Islet precursor cell (in vitro differentiated cells): ENCODE measurements at regions not wholly inside any gene's neighbourhood (a gene's known extent, or its start where the extent isn't known, plus 50 kb on each side); places are given as distances from the start of the nearest gene placed in this dataset.

Experiments used
- DNase-seq: peaks from one replicate; pipeline ENCODE4 v3.0.0-alpha.2; 2018

DNA sequence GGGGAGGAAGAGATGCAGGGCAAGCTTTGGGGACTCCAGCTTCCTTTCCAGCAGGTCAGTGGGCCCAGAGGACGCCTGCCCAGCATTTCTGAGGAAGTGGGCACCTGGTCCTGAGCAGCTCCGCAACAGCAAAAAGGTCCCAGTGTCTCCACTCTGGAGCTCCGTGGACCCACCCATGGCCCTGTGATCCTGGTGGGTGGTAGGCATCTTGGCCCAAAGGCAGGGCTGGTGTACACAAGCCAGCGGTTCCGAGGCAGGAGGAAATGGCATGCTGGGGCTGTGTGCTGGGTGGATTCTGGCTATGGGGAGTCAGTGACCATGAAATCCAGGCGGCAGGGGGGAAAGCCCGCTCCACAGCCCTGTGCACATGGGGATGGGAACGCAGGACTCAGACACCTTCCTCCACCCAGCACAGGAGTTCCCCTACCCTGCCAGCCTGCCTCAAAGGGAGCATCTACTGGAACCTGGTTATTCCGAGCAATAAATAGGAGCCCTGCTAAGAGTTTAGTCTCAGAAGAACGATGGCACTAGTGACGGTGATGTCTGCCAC, 206.0 kb downstream of the GLI2 start:
- DNase-seq: no peak

DNA sequence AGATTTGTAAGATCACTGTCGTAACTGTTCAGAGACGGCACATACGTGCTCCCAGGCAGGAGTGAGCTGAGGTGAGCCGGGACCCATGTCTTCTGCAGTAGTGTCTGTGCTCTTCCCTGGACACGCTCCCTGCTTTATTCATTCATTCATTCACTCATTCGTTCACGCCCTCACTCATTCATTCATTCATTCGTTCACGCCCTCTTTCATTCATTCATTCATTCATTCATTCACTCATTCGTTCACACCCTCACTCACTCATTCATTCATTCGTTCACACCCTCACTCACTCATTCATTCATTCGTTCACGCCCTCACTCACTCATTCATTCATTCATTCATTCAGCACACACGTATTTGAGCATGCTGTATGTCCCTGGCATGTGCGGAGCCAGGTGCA, 207.0 kb downstream of the GLI2 start:
- DNase-seq: no peak

DNA sequence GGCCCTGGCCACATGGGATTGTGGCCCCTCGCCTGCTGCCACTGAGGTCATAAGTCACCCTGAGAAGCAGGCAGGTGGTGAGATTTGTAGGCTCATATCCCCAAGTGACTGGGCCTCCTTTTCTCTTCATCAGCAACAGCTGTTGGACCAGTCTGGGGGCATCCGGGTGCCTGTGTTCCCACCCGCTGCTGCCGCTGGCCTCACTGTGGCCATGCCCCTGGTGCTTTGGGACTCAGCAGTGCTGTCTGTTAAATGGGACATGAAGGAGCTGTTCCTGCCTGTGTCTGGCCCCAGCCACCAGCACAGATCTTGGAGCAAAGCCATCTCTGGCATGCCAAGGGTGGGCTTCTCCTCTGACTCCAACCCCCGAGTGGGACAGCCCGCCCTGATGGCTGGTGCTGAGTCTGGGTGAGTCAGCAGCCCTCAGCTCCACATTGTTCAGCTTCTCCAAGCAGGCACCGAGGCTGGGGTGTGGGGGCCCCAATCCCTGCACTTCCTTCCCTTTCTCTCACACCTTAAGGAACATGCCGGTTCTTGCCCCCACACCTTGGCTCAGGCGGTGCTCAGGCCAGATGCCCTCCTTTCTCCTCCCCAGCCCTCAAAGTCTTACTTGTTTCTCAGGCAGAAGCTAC, 207.9 kb downstream of the GLI2 start:
- peak; percentile 65 for DNase-seq

DNA sequence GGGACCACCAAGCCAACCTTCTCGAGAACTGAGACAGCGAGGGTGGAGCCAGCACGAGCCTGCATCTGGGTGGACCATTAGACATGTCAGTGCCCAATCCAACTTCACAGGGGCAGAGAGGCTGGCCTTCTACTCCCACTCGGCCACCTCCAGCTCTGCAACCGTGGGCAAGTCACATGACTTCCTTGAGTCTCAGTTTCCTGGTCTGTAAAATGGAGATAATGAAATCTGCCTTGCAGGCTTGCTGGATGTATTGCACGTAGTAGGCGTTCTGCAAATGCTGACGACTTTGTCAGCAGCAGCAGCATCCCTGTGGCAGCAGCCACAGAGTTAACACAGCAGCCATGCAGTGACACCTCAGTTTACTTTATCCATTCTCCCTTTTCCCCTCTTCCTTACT, 208.9 kb downstream of the GLI2 start:
- no peak for DNase-seq

DNA sequence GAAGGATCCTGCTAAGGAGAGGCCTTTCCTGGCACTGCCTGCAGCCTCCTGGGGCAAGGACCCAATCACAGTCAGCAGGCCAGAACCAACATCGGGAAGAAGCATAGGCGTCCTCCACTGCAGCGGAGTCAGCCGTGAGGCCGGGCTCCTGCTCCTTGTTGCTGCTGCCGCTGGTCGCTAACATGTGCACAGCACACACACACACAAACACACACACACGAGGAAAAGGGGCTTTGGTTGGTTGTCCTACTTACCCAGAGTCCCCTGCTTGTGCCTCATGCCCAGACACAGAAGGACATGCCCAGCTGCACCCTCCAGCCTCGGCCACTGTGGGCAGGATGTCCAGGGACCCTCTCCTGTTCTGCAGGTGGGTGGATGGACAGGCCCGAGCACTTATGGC, 209.4 kb downstream of the GLI2 start:
- no peak for DNase-seq

DNA sequence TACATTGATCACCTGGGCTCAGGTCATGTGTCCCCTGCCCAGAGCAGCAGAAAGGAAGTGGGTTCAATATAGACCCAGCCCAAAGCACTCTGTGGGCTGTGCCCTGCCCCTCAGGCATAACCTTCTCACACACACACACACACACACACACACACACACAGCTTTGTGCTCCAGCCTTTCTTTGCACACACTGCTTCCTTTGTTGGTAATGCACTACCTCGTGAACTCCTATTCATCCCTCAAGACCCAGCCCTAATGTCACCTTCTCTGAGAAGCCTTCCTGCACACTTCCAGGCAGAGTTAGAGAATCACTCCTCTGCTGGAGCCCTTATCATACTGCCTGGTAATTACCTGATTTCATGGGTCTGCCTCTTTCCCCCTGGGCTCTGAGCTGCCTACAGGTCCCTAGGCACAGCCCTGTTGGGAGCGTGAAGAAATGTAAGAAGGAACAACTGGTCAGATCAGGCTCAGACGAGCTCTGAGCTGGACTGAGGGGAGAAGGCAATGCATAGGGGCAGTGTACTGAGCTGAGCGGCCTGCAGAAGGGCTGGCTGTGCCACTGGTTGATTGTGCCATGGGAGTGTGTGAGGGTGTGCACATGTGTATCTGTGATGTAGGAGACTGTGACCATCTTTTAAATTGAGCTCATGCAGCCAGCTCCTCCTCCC, 210.3 kb downstream of the GLI2 start:
- DNase-seq: peak; percentile 67

DNA sequence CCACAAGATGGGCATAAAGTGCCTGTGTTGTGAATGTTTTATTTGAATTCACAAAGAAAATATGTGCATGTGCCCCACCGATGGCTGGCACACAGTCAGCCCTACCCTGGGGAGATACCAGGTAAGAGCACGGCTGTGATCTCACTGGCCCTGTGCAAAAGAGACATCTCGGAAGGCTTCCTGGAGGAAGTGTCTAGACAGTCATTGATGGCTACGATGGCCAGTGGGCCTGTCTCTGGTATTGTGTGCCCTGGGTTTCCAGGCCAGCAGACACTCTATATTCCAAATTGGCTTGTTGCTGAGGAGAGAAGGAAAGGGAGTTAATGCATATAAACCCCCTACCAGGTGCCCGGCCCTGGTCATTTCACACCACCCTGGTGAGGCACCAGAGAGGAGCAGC, 211.7 kb downstream of the GLI2 start:
- no peak for DNase-seq

DNA sequence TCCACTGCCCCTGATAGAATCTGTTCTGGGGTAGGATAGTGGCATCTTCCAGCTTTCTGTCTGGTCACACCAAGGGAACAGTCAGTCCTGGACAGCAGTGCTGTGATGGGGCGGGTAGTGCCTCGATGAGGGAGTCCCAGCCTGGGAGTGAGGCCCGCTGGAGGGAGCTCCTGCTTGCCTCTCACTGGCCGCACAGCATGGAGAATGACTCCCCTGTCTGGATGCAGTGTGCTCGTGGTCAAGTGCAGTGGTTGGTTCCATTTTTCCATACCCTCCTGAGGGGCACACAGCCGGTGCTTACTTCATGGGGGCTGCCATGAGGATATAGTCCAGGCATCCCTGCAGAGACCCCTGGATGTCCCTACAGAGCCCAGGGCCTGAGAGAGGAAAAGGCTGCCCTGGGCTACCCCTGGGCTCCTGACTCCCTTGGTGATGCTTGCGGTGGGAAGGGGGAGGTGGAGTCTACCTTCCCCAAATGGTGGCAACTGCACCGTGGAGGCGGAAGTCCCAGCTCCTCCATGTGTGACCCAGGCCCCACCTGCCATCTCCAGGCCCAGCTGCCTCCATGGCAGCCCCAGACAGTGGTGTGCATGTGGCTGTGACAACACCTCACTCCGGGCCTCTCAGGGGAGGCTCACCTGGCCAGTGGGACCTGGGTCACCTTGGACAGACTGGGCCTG, 212.5 kb downstream of the GLI2 start:
- DNase-seq: no peak

DNA sequence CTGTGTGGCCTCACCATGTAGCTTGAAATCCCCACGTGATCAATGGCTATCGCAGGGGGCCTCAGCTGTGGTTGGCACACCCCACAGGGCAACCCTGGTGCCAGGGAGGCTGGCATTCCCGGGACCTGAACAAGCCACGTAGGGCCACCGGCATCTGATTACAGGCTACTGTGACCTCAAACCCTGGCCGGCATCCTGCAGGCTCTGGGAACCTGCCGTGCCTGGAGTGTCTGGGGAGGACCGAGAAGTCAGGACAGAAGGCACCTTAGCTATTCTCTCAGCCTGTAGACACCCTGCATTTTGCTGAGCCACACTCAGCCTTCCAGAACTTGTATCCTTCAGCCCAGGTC, 213.0 kb downstream of the GLI2 start:
- no peak for DNase-seq

DNA sequence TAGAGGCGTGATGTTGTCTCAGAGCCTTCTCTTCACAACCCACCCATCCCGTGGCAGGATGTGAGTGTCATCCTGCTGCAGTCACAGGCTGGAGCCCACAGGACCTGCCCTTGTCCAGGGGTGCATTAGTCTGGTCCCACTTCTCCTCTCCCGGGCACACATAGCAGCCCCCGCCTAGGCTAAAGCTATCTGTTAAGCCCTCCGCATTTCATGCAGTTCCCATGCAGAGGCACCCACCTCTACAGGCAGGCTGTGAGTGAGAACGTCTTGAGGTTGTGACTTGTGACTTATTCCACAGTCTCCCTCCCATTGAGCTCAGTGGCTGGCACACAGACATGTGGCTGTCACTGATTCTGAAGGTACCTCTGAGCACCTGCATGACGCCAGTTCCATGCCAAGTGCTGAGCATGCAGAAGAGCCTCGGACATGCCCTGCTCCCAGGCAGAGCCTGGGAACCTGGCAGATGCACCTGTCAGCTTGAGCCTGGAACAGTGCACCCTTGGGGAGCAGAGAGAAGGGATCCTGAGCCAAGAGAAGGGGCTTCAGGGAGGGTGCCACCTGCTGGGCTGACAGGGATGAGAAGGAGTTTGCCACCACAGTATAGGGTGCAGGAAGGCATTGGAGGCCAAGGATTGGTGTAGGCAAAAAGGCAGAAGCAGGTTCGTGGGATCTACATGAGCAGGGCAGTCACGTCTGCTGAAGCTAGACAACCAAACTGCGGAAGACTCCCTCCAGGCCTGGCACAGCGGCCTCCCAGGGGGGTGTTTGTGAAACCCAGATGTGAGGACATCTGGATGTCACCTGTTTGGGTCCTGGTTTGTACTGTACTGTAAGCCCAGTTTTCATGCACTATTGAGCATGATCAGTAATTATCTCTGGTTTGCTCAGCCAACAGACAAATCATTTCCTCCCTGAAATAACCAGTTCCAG, 213.6 kb downstream of the GLI2 start:
- DNase-seq: no peak

DNA sequence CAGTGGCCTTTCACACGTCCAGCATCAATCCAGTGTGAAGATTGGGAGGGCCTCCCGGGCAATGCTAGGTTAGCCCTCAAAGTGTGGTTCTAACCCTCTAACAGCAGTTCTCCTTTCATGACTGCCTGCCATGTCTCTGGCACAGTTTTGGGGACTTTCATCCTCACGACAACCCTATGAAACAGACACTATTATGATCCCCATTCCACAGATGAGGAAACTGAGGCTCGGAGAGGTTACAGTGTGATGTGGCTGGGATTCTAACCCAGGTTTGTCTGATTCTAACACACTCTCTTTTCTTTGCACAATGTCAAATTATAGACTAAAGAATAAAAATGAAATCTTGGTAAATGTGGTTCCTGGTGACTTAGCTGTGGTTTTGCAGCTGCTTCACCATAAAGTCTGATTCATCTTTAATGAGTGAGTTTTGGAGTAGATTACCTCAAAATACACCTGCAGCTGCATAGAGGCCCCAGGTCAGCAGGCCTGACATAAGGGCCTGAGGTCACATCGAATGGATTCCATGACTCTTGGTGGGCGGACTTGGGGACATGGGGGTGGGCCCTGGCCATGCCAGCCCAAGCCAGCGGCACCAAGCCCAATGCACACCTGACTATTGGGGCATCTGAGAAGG, 214.4 kb downstream of the GLI2 start:
- no peak for DNase-seq

DNA sequence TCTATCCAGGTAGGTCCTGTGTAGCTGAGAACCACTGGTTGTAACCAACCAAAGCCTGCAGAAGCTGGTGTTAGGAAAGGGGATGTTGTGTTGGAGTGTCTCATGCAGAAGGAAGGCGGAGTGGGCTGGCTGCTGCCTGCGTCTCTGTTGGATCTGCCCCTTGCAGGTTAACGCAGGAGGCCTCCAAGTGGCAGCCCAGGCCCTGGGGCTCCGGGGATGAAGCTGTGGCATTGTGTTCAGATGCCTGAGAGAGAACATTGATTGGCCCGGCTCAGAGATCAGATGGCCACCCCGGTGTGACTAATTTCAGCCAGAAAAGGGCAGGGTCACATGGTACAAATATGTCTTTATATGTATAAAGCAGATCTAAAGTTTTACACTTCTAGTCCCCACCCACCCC, 216.0 kb downstream of the GLI2 start:
- no peak for DNase-seq

DNA sequence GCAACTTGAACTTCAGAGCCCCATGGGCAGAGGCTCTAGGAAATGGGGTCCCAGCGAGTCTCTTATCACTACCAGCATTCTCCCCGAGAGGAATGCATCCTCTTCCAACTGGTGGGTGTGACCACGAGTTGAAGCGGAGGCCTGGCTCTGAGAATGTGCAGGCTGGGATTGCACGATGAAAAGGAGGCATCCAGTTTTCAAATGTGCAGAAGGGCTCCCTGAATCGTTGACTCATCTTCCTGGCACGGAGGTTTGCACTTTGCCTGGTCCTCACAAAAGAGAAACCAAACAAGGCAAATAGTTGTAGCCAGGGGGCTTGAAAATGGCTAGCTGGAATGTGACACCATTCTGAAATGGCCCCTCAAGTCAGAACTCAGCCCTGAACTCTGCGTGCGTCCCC, 216.7 kb downstream of the GLI2 start:
- DNase-seq: no peak

DNA sequence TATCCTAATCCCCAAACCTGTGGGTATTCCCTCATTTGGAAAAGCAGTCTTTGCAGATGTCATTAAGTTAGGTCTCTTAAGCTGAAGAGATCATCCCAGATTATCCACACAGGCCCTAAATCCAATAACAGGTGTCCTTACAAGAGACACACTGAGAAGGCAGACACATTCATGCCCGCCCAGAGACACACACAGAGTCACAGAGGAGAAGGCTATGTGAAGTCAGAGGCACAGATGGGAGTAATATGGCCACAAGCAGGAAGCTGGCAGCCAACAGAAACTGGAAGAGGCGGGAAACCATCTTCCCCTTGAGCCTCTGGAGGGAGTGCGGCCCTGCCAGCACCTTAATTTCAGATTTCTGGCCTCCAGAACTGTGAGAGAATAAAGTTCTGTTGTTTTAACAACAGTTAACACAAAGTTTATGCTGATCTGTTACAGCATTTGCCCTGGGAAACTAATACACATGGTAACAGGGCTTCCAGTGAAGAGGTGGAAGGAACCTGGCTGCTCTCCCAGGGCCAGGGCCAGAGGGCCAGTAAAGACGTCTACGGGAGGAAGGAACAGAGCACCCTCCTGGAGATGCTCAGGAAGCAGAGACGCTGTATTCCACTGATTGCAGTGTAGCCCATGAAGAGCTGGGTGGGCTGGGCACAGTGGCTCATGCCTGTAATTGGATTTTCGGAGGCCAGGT, 217.5 kb downstream of the GLI2 start:
- DNase-seq: no peak

DNA sequence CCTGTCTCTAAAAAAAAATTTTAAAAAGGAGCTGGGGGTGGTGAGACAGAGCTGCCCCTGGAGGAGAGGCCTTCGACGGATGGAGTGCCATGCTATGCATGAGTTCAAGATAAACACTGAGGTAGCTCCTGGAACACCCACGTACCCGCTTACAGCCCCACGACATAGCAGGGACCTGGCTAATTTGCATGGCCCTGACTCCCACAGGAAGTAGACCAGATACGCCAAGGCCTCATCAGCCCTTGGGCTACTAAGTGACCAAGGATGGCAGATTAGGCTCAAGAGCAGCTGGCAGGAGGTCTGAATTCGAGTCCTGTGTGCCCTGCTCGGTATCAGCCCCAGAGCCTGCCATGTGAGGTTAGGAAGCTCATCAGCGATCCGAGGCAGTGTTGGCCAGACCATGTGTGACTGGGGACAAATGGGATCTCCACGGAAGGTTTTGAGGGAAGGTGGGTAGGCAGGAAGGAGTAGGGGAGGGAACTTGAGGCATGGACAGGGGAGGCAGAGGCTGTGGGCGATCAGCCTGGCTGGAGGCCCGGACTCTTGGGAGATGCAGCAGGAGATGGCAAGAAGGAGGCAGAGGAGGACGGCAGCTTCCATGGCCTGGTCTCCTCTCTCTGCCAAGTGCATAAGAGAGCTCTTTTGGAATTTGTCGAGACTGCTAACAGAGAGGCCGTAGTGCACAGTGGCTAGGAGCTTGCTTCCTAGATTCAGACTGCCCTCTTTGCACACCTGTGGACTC, 218.3 kb downstream of the GLI2 start:
- DNase-seq: no peak

DNA sequence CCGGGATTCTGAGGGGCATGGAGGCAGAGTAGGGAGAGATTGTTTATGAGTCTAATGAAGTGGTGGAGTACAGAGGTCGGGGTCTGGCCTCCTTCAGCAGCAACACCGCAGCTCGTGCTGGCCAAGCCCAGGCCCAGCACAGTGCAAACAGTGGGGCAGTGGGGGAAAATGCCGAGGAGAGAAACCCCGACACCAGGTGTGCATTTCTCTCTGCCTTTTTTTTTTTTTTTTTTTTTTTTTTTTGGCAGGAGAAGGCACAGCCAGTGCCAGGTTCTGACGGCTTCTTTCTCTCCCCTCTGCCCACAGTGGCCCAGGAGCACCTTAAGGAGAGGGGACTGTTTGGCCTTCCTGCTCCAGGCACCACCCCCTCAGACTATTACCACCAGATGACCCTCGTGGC, 219.3 kb downstream of the GLI2 start:
- no peak for DNase-seq

DNA sequence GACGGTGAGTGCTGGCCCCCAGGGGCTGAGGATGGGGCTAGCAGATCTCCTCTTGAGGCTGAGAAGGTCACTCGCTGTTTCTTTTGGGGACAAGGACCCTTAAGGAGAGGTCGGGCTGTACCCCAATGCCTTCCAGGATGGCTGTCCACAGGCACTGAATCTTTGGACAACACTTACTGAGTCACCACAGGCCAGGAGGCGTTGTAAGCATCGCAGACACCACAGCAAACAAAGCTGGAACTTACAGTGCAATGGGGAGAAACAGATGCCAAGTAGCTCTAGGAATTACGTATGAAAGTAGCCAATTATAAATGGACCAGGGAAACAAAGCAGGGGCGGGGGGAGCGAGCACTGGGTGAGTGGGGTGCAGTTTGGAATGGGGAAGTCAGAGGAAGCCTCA, 219.8 kb downstream of the GLI2 start:
- no peak for DNase-seq

DNA sequence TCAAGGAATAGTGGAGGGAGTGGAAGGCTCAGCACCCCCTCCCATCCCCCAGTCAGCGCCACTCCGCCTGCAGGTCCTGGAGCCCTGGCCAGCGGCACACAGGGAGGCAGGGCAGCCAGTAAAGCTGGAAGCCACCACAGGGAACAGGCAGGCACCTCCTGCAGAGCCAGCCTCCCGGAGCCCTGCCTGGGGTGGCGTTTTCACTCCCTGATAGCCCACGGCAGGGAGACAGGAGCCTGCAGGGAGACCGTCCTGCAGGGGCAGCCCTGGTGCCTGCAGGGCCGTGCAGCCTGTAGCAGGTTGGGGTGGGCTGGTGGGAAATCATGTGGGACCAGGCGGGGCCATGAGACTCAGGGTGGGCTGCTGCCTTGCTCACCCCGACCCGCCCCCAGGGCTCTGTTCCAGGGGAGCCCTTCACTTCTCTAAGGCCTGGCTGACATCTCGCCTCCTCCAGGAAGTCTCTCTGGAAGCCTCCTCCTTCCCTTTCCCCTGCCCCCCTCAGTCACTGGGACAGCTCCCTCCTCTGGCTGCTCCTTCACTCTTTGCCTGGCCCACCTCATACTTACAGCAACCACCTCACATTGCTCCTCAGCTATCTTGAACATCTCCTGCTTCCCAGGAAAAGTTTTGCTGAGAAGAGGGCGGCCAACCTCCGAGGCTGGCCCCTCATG, 221.0 kb downstream of the GLI2 start:
- DNase-seq: no peak

DNA sequence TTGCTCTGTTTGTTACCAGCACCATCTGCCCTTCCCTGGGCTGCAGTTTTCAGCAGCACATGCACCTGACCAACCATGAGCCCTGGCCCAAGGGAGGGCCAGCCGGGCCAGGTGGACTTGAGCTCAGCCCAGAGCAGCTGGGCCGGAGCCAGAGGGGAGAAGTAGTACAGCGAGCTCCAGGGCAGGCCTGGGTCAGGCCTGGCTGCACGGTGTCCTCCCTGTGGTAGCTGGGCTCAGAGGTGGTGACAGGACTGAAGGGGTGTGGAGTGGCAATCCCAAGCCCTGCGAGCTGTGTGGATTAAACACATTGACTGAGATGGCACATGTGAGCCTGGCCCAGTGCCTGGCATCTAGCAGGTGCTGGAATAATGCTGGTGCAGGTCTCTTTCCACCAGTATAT, 222.2 kb downstream of the GLI2 start:
- no peak for DNase-seq

DNA sequence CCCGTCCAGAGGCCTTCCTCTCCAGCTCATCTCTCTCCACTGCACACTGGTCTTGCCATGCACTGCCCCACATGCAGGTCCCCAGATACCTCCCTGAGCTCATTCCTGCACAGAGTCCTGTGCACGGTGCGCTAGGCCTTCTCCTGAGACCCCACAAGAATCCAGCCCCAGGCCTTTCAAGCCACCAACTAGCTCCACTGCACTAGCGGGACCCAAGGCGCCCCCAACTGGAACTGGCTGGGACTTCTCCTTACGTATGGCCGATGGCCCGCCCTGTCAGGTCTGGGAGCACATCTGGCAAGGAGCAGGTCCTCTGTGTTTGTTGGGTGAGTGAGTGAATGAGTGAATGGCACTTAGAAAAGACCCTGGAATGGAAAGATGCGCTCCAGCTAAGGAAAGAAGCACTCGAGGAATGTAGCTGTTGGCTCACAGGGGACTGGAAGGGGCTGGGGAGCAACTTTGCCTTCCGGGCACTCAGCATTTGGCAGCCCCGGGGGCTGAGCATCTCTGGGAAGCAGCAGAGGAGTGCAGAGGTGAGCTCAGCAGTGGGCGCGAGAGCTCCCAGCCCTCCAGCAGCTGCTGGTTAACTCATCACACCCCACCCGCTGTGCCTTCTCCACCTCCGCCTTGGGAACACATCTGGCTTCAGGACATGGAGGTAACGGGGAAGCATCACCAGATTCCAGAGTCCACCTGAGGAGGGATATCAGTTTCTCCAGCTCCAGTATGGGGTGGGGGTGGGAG, 223.1 kb downstream of the GLI2 start:
- peak; percentile 75 for DNase-seq
